GM19025 (cell line): ENCODE measurements at regions not wholly inside any gene's neighbourhood (a gene's known extent, or its start where the extent isn't known, plus 50 kb on each side); places are given as distances from the start of the nearest gene placed in this dataset.
"Not testable (repeated sequence)": the region's sequence is repeated elsewhere in the genome, so short reads cannot be mapped to it uniquely, and the experiment has no call there.

Source experiments
- ATAC-seq: cut with Tn5 transposase; IDR thresholded peaks from one replicate; pipeline ENCODE4 v1.9.1; 2021; ENCODE audit warnings: mild to moderate bottlenecking, low read depth, moderate library complexity; ENCODE audit not compliant: unreplicated experiment

- ATAC-seq, result no peak
Observed at GRCh38 chr14:61171727-61172126, 109.4 kb downstream of the TMEM30B start.

- no peak for ATAC-seq
Observed at GRCh38 chr14:61168141-61168540, 113.0 kb downstream of the TMEM30B start.

- no peak for ATAC-seq
Observed at GRCh38 chr14:61167642-61168041, 113.5 kb downstream of the TMEM30B start.

- ATAC-seq, result no peak
Observed at GRCh38 chr14:61160798-61161197, 120.3 kb downstream of the TMEM30B start.

- no peak for ATAC-seq
Observed at GRCh38 chr14:61154641-61155040, 126.5 kb downstream of the TMEM30B start.

- ATAC-seq, result no peak
Observed at GRCh38 chr14:61153914-61154545, 127.1 kb downstream of the TMEM30B start.

GRCh38 chr14:61153431-61153830, 127.7 kb downstream of the TMEM30B start:
- ATAC-seq, result no peak

- no peak for ATAC-seq
Observed at GRCh38 chr14:61152851-61153364, 128.2 kb downstream of the TMEM30B start.

- ATAC-seq, result no peak
Observed at GRCh38 chr14:61151251-61151650, 129.9 kb downstream of the TMEM30B start.

- no peak for ATAC-seq
Observed at GRCh38 chr14:61150851-61151250, 130.3 kb downstream of the TMEM30B start.

- no peak for ATAC-seq
Observed at GRCh38 chr14:61149896-61150295, 131.2 kb downstream of the TMEM30B start.

- ATAC-seq, result no peak
Observed at GRCh38 chr14:61148742-61149350, 132.3 kb downstream of the TMEM30B start.

- no peak for ATAC-seq
Observed at GRCh38 chr14:61147831-61148549, 133.1 kb downstream of the TMEM30B start.

GRCh38 chr14:61147381-61147821, 133.7 kb downstream of the TMEM30B start:
- ATAC-seq, result no peak

GRCh38 chr14:61146899-61147298, 134.2 kb downstream of the TMEM30B start:
- ATAC-seq, result no peak

GRCh38 chr14:61145903-61146481, 135.1 kb downstream of the TMEM30B start:
- no peak for ATAC-seq

GRCh38 chr14:61145034-61145902, 135.9 kb downstream of the TMEM30B start:
- no peak for ATAC-seq

GRCh38 chr14:61144117-61145033, 136.8 kb downstream of the TMEM30B start:
- not testable (repeated sequence) for ATAC-seq

- no peak for ATAC-seq
Observed at GRCh38 chr14:61140872-61141271, 140.3 kb downstream of the TMEM30B start.
